HCT116 (cell line): ENCODE measurements at regions not wholly inside any gene's neighbourhood (a gene's known extent, or its start where the extent isn't known, plus 50 kb on each side); places are given as distances from the start of the nearest gene placed in this dataset.
A peak's percentile ranks its signal among the peaks of the same experiment; 100 is the strongest.

Experiments
- ATAC-seq: fragments of 200-7000 bp; cut with Tn5 transposase; 2 replicates; pipeline ENCODE4 v1.9.1; 2020; ENCODE audit warnings: mild to moderate bottlenecking, moderate library complexity
- BruUV-seq: library from RNA; stranded (reverse); fragments of 400-500 nt; replicated peaks from 2 replicates; lab custom pipeline; 2021; lab: Mats Ljungman, UMichigan
- CTCF ChIA-PET: fragments of 300-600 bp; sonication (Branson Sonifier 250); formaldehyde crosslinking; loops from one replicate; lab custom pipeline; 2021; ENCODE audit warnings: antibody characterized with exemption; lab: Charles Lee
- POLR2A ChIA-PET: fragments of 300-600, 350-600 bp; sonication (Branson Sonifier 250); formaldehyde crosslinking; loops from one replicate; lab custom pipeline; 2021; ENCODE audit warnings: antibody characterized with exemption; lab: Charles Lee
- RAD21 ChIA-PET, 2 experiments: fragments of 300-600 bp; sonication (Branson Sonifier 250); formaldehyde crosslinking; loops; one replicate each; lab custom pipeline; 2023; ENCODE audit warnings: low total read pairs in 2 of 2; ENCODE audit not compliant: uncharacterized antibody in 2 of 2, unreplicated experiment in 2 of 2, low non-redundant PET in 1 of 2; lab: Charles Lee
- DNase-seq: peaks from one replicate; pipeline ENCODE4 v3.0.0-alpha.2; 2010; ENCODE audit warnings: low read depth, low spot score
- H2AFZ ChIP-seq: fragments of 200-600 bp; shearing (Covaris generic), sonication (generic); 2 replicates; pipeline ENCODE4 v1.6.1; 2017; ENCODE audit warnings: low read depth, mixed run types, mixed read lengths, antibody characterized with exemption, low read length; ENCODE audit not compliant: poor library complexity, severe bottlenecking
- H3K27ac ChIP-seq: 2 replicates; pipeline ENCODE4 v1.5.1; 2012; ENCODE audit warnings: low read depth, low read length
- H3K27me3 ChIP-seq: fragments of 200-600 bp; sonication (generic); 2 replicates; pipeline ENCODE4 v1.6.1; 2016; ENCODE audit warnings: mixed run types, low read length, mixed read lengths; ENCODE audit not compliant: insufficient read depth
- H3K36me3 ChIP-seq, 2 experiments: fragments of 200-500 bp in 1 of 2; fragments of 200-600 bp in 1 of 2; sonication (Bioruptor generic) in 1 of 2; sonication (generic) in 1 of 2; 2 replicates each; pipeline versions ENCODE4 v1.5.1 to v1.6.1; 2014 to 2016; ENCODE audit warnings: low read length in 2 of 2, inconsistent platforms in 1 of 2, mixed read lengths in 1 of 2, mixed run types in 1 of 2; ENCODE audit not compliant: insufficient read depth in 2 of 2, control insufficient read depth in 1 of 2
- H3K4me1 ChIP-seq, 2 experiments: fragments of 200-600 bp in 1 of 2; sonication (generic) in 1 of 2; 2 replicates each; pipeline versions ENCODE4 v1.5.1 to v1.6.1; 2012 to 2017; ENCODE audit warnings: low read length in 2 of 2, inconsistent platforms in 1 of 2, mild to moderate bottlenecking in 1 of 2, mixed read lengths in 1 of 2, mixed run types in 1 of 2, moderate library complexity in 1 of 2; ENCODE audit not compliant: insufficient read depth in 2 of 2, control insufficient read depth in 1 of 2
- H3K4me2 ChIP-seq: fragments of 200-600 bp; sonication (generic); 2 replicates; pipeline ENCODE4 v1.6.1; 2017; ENCODE audit warnings: mixed run types, low read length, mixed read lengths
- H3K4me3 ChIP-seq, 2 experiments: fragments of 200-600 bp in 1 of 2; sonication (generic) in 1 of 2; replicated peaks in 1 of 2; 2 replicates each; pipeline ENCODE4 v1.5.1; 2011 to 2016; ENCODE audit warnings: low read length in 2 of 2, control low read depth in 1 of 2, low read depth in 1 of 2, mild to moderate bottlenecking in 1 of 2, mixed read lengths in 1 of 2, mixed run types in 1 of 2
- H3K79me2 ChIP-seq: fragments of 200-600 bp; sonication (generic); 2 replicates; pipeline ENCODE4 v1.6.1; 2017; ENCODE audit warnings: mild to moderate bottlenecking, mixed run types, low read length, moderate library complexity, mixed read lengths; ENCODE audit not compliant: insufficient read depth
- H3K9ac ChIP-seq: fragments of 200-600 bp; sonication (generic); 2 replicates; pipeline ENCODE4 v1.6.1; 2016; ENCODE audit warnings: low read length, mixed read lengths
- H3K9me2 ChIP-seq: fragments of 200-600 bp; sonication (generic), shearing (Covaris generic); 2 replicates; pipeline ENCODE4 v1.6.1; 2017; ENCODE audit warnings: mixed run types, mild to moderate bottlenecking, moderate library complexity; ENCODE audit not compliant: insufficient read depth
- H3K9me3 ChIP-seq, 2 experiments: fragments of 200-500 bp in 1 of 2; fragments of 200-600 bp in 1 of 2; sonication (Bioruptor generic) in 1 of 2; sonication (generic) in 1 of 2; 2 replicates each; pipeline ENCODE4 v1.6.1; 2014 to 2017; ENCODE audit warnings: low read length in 2 of 2, mixed read lengths in 2 of 2, inconsistent platforms in 1 of 2, low read depth in 1 of 2, mild to moderate bottlenecking in 1 of 2, mixed run types in 1 of 2, moderate library complexity in 1 of 2; ENCODE audit not compliant: control insufficient read depth in 1 of 2, insufficient read depth in 1 of 2
- H4K20me1 ChIP-seq: fragments of 200-600 bp; sonication (generic), shearing (Covaris generic); 2 replicates; pipeline ENCODE4 v1.6.1; 2017; ENCODE audit warnings: mixed run types, mild to moderate bottlenecking, moderate library complexity; ENCODE audit not compliant: insufficient read depth
- ELF1 ChIP-seq: IDR thresholded peaks from 2 replicates; pipeline ENCODE4 v1.6.1; 2012; ENCODE audit warnings: low read depth, borderline replicate concordance
- JUND ChIP-seq: IDR thresholded peaks from 2 replicates; pipeline ENCODE4 v1.6.1; 2012
- YY1 ChIP-seq: IDR thresholded peaks from 2 replicates; pipeline ENCODE4 v1.6.1; 2011; ENCODE audit warnings: low read length, low read depth, moderate library complexity, mild to moderate bottlenecking; ENCODE audit not compliant: insufficient replicate concordance; ENCODE audit errors: extremely low read depth
- intact Hi-C: fragments of 100-400 bp; cut with micrococcal nuclease; formaldehyde crosslinking; loops from 2 replicates; pipeline ENCODE4 v1.10.0; 2022
- TF ChIP-seq, protein P1 (sequence below), 3 experiments: fragments of 200-600 bp in 1 of 3; sonication (generic) in 1 of 3; IDR thresholded peaks in 2 of 3; conservative IDR thresholded peaks in 1 of 3; 2 replicates each; pipeline ENCODE4 v1.5.1; 2012 to 2017; ENCODE audit warnings: low read depth in 2 of 3, low read length in 2 of 3, antibody characterized with exemption in 1 of 3, borderline replicate concordance in 1 of 3, control low read depth in 1 of 3, mild to moderate bottlenecking in 1 of 3, mixed read lengths in 1 of 3, mixed run types in 1 of 3, moderate library complexity in 1 of 3; ENCODE audit not compliant: insufficient read depth in 1 of 3

DNA sequence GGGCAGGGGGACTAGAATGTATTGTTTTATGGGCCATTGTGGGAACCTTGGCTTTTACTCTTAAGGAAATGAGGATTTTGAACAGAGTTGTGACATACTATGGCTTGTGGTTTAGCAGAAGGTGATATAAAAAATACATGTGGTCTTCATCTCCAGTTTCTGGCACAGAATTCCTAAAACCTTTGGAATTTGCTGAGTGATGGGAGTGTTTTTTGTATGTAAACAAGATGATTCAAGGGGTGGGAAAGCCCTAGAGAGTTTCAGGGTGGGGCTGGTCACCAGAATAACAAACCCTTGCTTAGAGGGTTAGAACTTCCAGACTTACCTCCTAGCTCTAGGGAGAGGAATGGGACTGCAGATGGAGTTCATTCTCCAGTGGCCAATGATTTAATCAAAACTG, 316.1 kb downstream of the PHKB start:
- H3K4me3 ChIP-seq: no peak overlapping the region
- intact Hi-C loops: no loop called here
- no peaks in the 10 kb centered on the region for H3K79me2 ChIP-seq
- RAD21 ChIA-PET: no interaction called here
- POLR2A ChIA-PET: no interaction called here
- peaks cover 18% of the 10 kb centered on the region for H3K27me3 ChIP-seq
- TF ChIP-seq YY1 (no peak), JUND (no peak), ELF1 (no peak)
- no peak overlapping the region for H3K27ac ChIP-seq
- no peak overlapping the region for H3K9ac ChIP-seq
- no peaks in the 10 kb centered on the region for H4K20me1 ChIP-seq
- no peaks in the 10 kb centered on the region for H3K9me3 ChIP-seq
- no peaks in the 10 kb centered on the region for H3K9me2 ChIP-seq
- DNase-seq (no peak), ATAC-seq (no peak)
- H2AFZ ChIP-seq: no peak overlapping the region
- H3K4me1 ChIP-seq: no peaks in the 10 kb centered on the region
- BruUV-seq: no TSS peak
- H3K4me2 ChIP-seq: no peak overlapping the region
- CTCF ChIA-PET: no interaction called here
- no peaks in the 10 kb centered on the region for H3K36me3 ChIP-seq

DNA sequence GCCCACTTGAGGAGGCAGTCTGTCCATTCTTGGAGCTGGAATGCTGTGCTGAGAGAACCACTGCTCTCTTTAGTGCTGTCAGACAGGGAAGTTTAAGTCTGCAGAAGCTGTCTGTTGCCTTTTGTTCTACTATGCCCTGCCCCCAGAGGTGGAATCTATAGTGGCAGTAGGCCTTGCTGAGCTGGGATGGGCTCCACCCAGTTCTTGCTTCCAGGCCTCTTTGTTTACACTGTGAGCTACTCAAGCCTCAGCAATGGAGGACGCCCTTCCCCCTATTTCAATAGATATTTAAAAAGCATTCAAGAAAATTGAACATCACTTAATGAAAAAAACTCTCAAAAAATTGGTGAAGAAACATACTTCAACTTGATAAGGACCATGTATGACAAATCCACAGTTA, 313.5 kb downstream of the PHKB start:
- H3K36me3 ChIP-seq: no peaks in the 10 kb centered on the region
- BruUV-seq: no TSS peak
- DNase-seq (no peak), ATAC-seq (no peak)
- H3K4me1 ChIP-seq: no peaks in the 10 kb centered on the region
- ChIA-PET RAD21 (no interaction called here), POLR2A (no interaction called here), CTCF (no interaction called here)
- H3K79me2 ChIP-seq: no peaks in the 10 kb centered on the region
- H3K27ac ChIP-seq: no peak overlapping the region
- no peaks in the 10 kb centered on the region; the same call in 1 of the 2 replicates for H3K27me3 ChIP-seq
- H2AFZ ChIP-seq: no peak overlapping the region
- no peaks in the 10 kb centered on the region for H4K20me1 ChIP-seq
- TF ChIP-seq ELF1: no peak
- TF ChIP-seq, protein P1, sequence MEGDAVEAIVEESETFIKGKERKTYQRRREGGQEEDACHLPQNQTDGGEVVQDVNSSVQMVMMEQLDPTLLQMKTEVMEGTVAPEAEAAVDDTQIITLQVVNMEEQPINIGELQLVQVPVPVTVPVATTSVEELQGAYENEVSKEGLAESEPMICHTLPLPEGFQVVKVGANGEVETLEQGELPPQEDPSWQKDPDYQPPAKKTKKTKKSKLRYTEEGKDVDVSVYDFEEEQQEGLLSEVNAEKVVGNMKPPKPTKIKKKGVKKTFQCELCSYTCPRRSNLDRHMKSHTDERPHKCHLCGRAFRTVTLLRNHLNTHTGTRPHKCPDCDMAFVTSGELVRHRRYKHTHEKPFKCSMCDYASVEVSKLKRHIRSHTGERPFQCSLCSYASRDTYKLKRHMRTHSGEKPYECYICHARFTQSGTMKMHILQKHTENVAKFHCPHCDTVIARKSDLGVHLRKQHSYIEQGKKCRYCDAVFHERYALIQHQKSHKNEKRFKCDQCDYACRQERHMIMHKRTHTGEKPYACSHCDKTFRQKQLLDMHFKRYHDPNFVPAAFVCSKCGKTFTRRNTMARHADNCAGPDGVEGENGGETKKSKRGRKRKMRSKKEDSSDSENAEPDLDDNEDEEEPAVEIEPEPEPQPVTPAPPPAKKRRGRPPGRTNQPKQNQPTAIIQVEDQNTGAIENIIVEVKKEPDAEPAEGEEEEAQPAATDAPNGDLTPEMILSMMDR (IDR thresholded peaks at IDR 0.05 in 2 of 3, conservative IDR thresholded peaks at IDR 0.05 in 1 of 3; ENCODE audit: borderline replicate concordance in 1 of 3, insufficient read depth in 1 of 3, low read depth in 2 of 3, low read length in 2 of 3): peak in 1 of 3 experiments; percentile 10; a peak in 1 of 6 replicates
- no peaks in the 10 kb centered on the region for H3K9me3 ChIP-seq
- no peaks in the 10 kb centered on the region for H3K9me2 ChIP-seq
- no peak overlapping the region for H3K4me3 ChIP-seq
- intact Hi-C loops: no loop called here
- no peak overlapping the region for H3K4me2 ChIP-seq
- H3K9ac ChIP-seq: no peak overlapping the region
